GM21717 (cell line): ENCODE measurements at regions not wholly inside any gene's neighbourhood (a gene's known extent, or its start where the extent isn't known, plus 50 kb on each side); places are given as distances from the start of the nearest gene placed in this dataset.

Experiments used
- ATAC-seq: cut with Tn5 transposase; IDR thresholded peaks from one replicate; pipeline ENCODE4 v1.9.1; 2021; ENCODE audit warnings: mild to moderate bottlenecking, moderate library complexity; ENCODE audit not compliant: unreplicated experiment

GRCh38 chr2:136191041-136191440 lies 73.1 kb upstream of the CXCR4 start:
- ATAC-seq = no peak

DNA sequence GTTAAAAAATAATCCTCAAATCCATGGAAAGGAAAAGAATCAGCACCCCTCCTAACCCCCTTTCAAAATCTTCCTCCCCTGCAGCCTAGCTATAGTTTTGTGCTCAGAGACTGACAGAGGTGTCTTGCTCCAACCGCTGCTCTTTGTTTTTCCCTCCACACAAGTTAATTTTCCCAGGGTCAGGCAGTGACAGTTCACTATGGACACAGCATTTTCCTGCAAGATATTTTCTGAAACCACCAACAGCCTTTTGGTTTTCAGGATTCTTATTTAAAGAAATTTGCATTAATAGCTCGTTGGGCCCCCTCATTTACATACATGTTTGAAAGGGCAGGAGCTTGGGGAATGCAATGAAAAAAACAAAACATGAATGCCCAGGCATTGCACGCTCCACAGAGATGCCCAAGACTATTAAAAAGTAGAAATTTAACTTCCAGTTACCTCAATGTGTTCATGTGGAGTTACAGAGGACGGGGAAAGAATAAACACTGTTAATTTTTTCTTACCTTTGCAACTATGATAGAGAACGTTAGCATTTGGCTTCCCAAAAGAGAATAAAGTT lies 71.4 kb upstream of the CXCR4 start:
- no peak for ATAC-seq

DNA sequence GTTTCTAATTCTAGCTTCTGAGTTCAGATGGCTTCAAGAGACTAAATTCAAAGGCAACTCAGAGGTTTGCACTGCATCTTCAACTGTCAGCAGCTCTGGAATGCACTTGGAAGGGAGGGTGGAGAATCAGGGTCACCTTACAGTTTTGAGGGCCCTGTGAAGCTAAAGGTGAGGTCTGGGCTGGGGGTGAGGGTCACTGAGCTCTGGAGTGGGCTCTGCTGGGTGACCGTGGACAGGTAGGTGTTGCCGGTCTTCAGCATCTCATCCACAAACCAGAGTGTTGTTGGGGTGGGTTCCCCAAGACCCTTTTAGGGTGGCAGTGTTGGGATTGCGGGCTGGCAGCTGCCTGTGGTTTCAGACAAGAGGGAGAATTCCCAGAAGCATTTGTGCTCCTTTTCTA lies 70.1 kb upstream of the CXCR4 start:
- ATAC-seq = no peak

- no peak for ATAC-seq
These were observed 68.2 kb upstream of the CXCR4 start for GRCh38 chr2:136185981-136186776.

DNA sequence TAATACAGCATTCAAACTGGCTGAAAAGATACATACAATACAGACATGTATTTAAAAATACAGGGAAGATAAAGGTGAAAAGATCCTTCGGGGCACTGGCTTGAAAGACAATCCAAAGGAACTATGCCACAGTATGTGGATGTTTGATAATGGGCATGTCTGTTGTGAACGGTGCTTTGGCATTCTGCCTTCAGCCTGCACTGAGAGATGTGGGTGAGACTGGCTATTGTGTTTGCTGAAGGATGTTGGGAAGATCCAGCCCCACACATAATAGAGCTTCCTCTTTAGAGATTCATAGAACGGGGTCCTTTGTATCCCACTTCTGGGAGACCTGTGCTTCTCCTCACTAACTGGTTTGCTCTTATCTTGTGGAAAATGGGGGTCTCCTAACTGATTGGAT lies 65.1 kb upstream of the CXCR4 start:
- ATAC-seq = no peak

GRCh38 chr2:136182315-136182714 lies 64.4 kb upstream of the CXCR4 start:
- ATAC-seq = no peak

DNA sequence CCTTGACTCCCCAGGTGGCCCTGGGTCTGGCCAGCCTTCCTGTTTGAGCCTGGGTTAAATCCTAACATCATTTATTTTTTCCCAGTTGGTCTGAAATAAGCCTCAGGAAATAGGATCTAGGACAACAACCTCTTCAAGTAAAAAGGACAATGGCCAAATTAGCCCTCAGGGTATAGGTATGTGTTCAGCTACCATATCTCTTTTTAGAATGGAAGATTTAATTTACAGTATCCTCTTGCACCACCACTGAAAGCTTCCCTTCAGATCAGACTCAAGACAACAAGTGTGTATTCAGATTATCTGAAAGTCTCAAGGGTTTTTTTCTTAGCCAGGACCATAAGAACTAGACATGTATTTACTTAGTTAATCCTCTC lies 61.6 kb upstream of the CXCR4 start:
- ATAC-seq = no peak

DNA sequence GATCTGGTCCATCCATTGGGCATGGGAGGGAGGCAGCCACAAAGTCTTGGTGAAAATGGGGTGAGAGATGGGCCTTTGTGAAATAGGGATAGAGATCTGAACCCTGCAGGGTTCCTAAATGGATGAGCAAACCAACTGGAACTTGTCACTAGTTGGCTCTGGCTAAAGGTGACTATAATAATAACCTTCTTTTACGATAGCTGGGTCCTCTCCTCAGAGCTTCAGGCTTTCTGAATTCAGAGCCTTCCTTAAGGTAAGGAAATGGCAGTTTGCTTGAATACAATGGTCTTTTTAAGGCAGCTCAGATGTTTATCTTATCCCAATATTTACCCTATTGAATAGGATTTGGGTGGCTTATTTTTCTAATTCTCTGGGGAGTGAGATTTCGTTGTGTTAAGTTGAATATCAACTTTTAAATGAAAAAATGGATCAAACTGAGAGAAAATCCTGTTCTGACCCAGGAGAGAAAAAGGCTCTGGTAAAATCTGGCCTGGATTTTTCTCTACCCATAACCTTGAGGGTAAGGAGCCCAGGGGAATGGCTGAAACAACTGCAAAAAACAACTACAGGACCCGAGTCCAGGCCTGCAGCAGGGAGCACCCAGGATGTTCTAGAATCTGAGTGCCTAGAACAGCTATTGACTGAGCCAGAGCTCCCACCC lies 61.1 kb upstream of the CXCR4 start:
- no peak for ATAC-seq

GRCh38 chr2:136175868-136176267 lies 57.9 kb upstream of the CXCR4 start:
- no peak for ATAC-seq

DNA sequence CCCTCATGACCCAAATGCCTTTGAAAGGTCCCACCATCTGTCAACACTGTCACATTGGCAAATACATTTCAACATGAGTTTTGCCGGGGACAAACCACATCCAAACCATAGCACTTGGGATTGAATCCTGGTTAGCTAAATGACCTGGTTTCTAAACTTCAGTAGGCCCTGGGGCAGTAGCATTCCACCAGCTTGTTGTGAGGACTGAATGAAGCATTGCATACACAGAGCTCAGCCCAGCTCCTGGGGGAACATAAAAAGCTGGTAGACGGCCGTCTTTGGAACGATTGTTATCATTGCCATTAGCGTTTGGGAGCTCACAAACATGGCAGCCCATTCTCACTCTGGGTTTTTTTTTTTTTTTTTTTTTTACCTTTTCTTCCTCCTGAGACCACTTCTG lies 57.5 kb upstream of the CXCR4 start:
- ATAC-seq = no peak

GRCh38 chr2:136173126-136173525 lies 55.2 kb upstream of the CXCR4 start:
- ATAC-seq = no peak

DNA sequence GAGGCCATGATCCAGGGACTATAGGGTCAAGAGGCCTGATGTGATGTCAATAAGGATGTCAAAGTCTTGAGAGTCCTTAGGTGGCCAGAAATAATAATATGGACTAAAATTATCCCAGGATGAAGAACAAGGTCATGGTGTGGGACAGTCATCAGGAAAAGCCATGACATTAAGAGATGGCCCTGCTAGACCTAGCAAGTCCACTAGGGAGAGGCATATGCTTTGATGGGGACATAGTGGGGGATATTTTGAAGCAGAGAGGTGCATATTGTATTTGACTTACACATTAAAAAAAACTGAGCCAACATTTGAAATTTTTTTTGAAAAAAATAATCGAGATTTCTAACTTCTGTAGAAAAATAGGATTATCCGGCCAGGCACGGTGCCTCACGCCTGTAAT lies 53.3 kb upstream of the CXCR4 start:
- ATAC-seq = no peak

GRCh38 chr2:136168720-136169119 lies 50.8 kb upstream of the CXCR4 start:
- ATAC-seq = no peak

- ATAC-seq = no peak
These were observed 49.9 kb upstream of the CXCR4 start for GRCh38 chr2:136167721-136168475.
